SK-N-SH treated with all-trans-retinoic acid at 6 μM for 48 hours (cell line): ENCODE measurements at regions not wholly inside any gene's neighbourhood (a gene's known extent, or its start where the extent isn't known, plus 50 kb on each side); places are given as distances from the start of the nearest gene placed in this dataset.

Source experiments
- ATAC-seq: fragments of 200-7000 bp; cut with Tn5 transposase; 3 replicates; pipeline ENCODE4 v1.9.1; 2020; ENCODE audit warnings: mild to moderate bottlenecking, moderate library complexity
- ARNTL ChIP-seq: fragments of 450-650 bp; formaldehyde crosslinking; IDR thresholded peaks from 2 replicates; pipeline ENCODE4 v1.5.0; 2020; ENCODE audit warnings: low read depth, mild to moderate bottlenecking, moderate library complexity, borderline replicate concordance
- BACH2 ChIP-seq: fragments of 250-450 bp; sonication (Bioruptor Pico); IDR thresholded peaks from 2 replicates; pipeline ENCODE4 v1.9.0; 2021; ENCODE audit warnings: mild to moderate bottlenecking, borderline replicate concordance
- CSDC2 ChIP-seq: fragments of 250-450 bp; sonication (Bioruptor Pico); IDR thresholded peaks from 2 replicates; pipeline ENCODE4 v1.5.0; 2020; ENCODE audit warnings: mild to moderate bottlenecking, moderate library complexity
- ESRRG ChIP-seq: fragments of 250-450 bp; sonication (Bioruptor Pico); IDR thresholded peaks from 2 replicates; pipeline ENCODE4 v1.6.1; 2021; ENCODE audit warnings: mild to moderate bottlenecking
- ISL1 ChIP-seq: fragments of 250-450 bp; sonication (Bioruptor Pico); IDR thresholded peaks from 2 replicates; pipeline ENCODE4 v2.1.2; 2022; ENCODE audit warnings: mild to moderate bottlenecking, moderate library complexity
- OSR1 ChIP-seq: fragments of 250-450 bp; sonication (Bioruptor Pico); IDR thresholded peaks from 2 replicates; pipeline ENCODE4 v1.8.0; 2022; ENCODE audit warnings: moderate library complexity, mild to moderate bottlenecking, inconsistent platforms
- PPARA ChIP-seq: fragments of 250-450 bp; sonication (Bioruptor Pico); IDR thresholded peaks from 2 replicates; pipeline ENCODE4 v1.5.0; 2020; ENCODE audit warnings: mild to moderate bottlenecking, borderline replicate concordance
- RARB ChIP-seq: fragments of 250-450 bp; sonication (Bioruptor Pico); IDR thresholded peaks from 2 replicates; pipeline ENCODE4 v1.8.0; 2021; ENCODE audit warnings: mild to moderate bottlenecking, moderate library complexity
- SNAI2 ChIP-seq: fragments of 250-450 bp; sonication (Bioruptor Pico); IDR thresholded peaks from 2 replicates; pipeline ENCODE4 v1.5.0; 2020; ENCODE audit warnings: mild to moderate bottlenecking, moderate library complexity
- ZC3H10 ChIP-seq: fragments of 250-450 bp; sonication (Bioruptor Pico); IDR thresholded peaks from 2 replicates; pipeline ENCODE4 v1.5.1; 2021; ENCODE audit warnings: mild to moderate bottlenecking, moderate library complexity
- ZFP3 ChIP-seq: fragments of 250-450 bp; sonication (Bioruptor Pico); IDR thresholded peaks from 2 replicates; pipeline ENCODE4 v1.5.0; 2020; ENCODE audit warnings: mild to moderate bottlenecking, moderate library complexity
- ZFP30 ChIP-seq: fragments of 450-650 bp; formaldehyde crosslinking; IDR thresholded peaks from 2 replicates; pipeline ENCODE4 v1.5.0; 2022; ENCODE audit warnings: mild to moderate bottlenecking, moderate library complexity
- ZNF565 ChIP-seq: fragments of 450-650 bp; formaldehyde crosslinking; conservative IDR thresholded peaks from 2 replicates; pipeline ENCODE4 v1.5.0; 2020; ENCODE audit warnings: low read depth, mild to moderate bottlenecking, moderate library complexity
- ZNF70 ChIP-seq: fragments of 450-650 bp; formaldehyde crosslinking; IDR thresholded peaks from 2 replicates; pipeline ENCODE4 v1.5.0; 2020; ENCODE audit warnings: mild to moderate bottlenecking, moderate library complexity
- ZNF8 ChIP-seq: fragments of 450-650 bp; formaldehyde crosslinking; IDR thresholded peaks from 2 replicates; pipeline ENCODE4 v1.5.0; 2020; ENCODE audit warnings: mild to moderate bottlenecking, moderate library complexity
- TF ChIP-seq, protein P1 (sequence below): fragments of 250-450 bp; sonication (Bioruptor Pico); IDR thresholded peaks from 2 replicates; pipeline ENCODE4 v1.8.0; 2021; ENCODE audit warnings: low read depth, mild to moderate bottlenecking, moderate library complexity, borderline replicate concordance
- TF ChIP-seq, protein P2 (sequence below): fragments of 250-450 bp; sonication (Bioruptor Pico); IDR thresholded peaks from 2 replicates; pipeline ENCODE4 v1.5.1; 2021; ENCODE audit warnings: mild to moderate bottlenecking, moderate library complexity
- TF ChIP-seq, protein P3 (sequence below): fragments of 250-450 bp; sonication (Bioruptor Pico); IDR thresholded peaks from 2 replicates; pipeline ENCODE4 v1.5.0; 2020; ENCODE audit warnings: mild to moderate bottlenecking, moderate library complexity
- TF ChIP-seq, protein P4 (sequence below): fragments of 250-450 bp; sonication (Bioruptor Pico); IDR thresholded peaks from 2 replicates; pipeline ENCODE4 v1.8.0; 2020; ENCODE audit warnings: mild to moderate bottlenecking, moderate library complexity, borderline replicate concordance

DNA sequence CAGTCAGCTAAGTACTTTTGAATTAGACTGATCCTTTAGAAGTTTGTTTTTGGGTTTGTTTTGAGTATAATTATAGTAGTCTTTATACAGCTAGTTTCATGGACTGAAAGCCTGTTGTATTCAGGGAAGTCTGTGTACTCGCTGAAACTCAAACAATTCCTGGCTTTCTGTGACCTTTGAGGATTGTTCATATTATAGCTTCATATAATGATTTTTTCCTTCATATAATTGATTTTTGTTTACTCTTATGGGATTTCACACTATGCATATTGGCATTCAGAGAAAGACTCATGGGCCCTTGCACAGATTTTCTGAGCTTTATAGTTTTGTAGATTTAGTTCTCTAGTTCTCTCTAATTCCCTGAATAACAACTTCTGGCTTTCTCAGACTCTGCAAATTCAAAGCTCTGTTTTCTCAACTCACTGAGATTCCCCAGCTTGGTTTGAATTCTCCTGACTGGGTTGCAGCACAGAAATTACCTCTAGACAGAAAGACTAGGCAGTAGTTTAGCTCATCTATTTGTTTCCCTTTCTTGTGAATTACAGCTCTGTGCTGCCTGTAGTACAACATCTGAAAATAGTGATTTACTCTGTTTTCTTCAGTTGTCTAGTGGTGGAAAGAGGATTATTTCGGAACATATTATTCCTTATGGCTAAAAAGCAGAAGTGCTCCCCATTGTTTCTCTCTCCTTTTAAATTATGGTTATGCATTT is 495.9 kb upstream of the CNTNAP5 start:
- TF ChIP-seq ARNTL (no peak), ZNF565 (no peak), ESRRG (CRISPR knock-in tag) (no peak), RARB (CRISPR knock-in tag) (no peak), ZFP30 (CRISPR knock-in tag) (no peak), BACH2 (CRISPR knock-in tag) (no peak), ZNF8 (CRISPR knock-in tag) (no peak), OSR1 (no peak), ZC3H10 (CRISPR knock-in tag) (no peak), CSDC2 (CRISPR knock-in tag) (no peak), ZFP3 (CRISPR knock-in tag) (no peak), SNAI2 (no peak), ZNF70 (CRISPR knock-in tag) (no peak)
- TF ChIP-seq, protein P1, sequence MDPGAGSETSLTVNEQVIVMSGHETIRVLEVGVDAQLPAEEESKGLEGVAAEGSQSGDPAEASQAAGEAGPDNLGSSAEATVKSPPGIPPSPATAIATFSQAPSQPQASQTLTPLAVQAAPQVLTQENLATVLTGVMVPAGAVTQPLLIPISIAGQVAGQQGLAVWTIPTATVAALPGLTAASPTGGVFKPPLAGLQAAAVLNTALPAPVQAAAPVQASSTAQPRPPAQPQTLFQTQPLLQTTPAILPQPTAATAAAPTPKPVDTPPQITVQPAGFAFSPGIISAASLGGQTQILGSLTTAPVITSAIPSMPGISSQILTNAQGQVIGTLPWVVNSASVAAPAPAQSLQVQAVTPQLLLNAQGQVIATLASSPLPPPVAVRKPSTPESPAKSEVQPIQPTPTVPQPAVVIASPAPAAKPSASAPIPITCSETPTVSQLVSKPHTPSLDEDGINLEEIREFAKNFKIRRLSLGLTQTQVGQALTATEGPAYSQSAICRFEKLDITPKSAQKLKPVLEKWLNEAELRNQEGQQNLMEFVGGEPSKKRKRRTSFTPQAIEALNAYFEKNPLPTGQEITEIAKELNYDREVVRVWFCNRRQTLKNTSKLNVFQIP (CRISPR knock-in tag), result no peak
- TF ChIP-seq, protein P2, sequence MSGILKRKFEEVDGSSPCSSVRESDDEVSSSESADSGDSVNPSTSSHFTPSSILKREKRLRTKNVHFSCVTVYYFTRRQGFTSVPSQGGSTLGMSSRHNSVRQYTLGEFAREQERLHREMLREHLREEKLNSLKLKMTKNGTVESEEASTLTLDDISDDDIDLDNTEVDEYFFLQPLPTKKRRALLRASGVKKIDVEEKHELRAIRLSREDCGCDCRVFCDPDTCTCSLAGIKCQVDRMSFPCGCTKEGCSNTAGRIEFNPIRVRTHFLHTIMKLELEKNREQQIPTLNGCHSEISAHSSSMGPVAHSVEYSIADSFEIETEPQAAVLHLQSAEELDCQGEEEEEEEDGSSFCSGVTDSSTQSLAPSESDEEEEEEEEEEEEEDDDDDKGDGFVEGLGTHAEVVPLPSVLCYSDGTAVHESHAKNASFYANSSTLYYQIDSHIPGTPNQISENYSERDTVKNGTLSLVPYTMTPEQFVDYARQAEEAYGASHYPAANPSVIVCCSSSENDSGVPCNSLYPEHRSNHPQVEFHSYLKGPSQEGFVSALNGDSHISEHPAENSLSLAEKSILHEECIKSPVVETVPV (CRISPR knock-in tag), result no peak
- TF ChIP-seq, all 23 proteins: peak for 0
- ATAC-seq, result no peak

DNA sequence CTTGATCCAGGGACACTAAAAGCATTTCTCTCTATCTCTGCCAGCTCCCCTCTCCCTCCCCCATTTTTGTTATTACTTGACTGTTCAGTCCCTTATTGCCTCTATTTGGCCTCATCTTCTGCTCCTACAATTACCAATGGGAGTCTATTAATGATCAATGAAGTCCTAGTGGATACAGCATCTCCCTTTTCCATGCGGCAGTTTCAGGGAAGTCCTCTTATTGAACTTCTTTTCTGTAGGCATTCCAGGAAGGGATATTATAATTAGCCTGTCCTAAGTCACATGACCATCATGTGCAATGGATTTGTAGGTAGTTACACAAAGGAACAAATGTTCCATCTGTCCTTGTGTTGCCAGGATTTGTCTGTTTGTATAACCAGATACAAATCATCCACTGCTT is 495.1 kb upstream of the CNTNAP5 start:
- no peak for ATAC-seq
- TF ChIP-seq SNAI2 (no peak), ZNF70 (CRISPR knock-in tag) (no peak), RARB (CRISPR knock-in tag) (no peak), ZC3H10 (CRISPR knock-in tag) (no peak), ESRRG (CRISPR knock-in tag) (no peak)
- TF ChIP-seq, protein P2 (CRISPR knock-in tag), result no peak

DNA sequence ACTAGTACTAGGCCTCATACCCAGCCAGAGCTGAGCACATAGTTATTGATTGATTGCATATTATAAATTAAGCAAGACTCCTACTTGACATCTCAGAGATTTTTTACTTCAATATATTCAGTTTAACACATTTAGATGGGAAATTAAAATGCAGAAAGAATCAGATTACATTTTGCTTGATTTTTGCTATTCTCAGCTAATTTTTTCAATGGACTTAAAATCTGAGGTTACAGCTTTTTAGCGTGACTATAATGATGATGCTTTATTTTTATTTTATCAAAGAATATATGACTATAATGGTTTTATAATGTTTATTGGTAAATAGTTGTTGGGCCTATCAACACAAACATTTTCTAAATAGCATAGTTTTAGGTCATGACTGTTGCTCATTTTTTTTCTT is 493.0 kb upstream of the CNTNAP5 start:
- TF ChIP-seq, protein P3, sequence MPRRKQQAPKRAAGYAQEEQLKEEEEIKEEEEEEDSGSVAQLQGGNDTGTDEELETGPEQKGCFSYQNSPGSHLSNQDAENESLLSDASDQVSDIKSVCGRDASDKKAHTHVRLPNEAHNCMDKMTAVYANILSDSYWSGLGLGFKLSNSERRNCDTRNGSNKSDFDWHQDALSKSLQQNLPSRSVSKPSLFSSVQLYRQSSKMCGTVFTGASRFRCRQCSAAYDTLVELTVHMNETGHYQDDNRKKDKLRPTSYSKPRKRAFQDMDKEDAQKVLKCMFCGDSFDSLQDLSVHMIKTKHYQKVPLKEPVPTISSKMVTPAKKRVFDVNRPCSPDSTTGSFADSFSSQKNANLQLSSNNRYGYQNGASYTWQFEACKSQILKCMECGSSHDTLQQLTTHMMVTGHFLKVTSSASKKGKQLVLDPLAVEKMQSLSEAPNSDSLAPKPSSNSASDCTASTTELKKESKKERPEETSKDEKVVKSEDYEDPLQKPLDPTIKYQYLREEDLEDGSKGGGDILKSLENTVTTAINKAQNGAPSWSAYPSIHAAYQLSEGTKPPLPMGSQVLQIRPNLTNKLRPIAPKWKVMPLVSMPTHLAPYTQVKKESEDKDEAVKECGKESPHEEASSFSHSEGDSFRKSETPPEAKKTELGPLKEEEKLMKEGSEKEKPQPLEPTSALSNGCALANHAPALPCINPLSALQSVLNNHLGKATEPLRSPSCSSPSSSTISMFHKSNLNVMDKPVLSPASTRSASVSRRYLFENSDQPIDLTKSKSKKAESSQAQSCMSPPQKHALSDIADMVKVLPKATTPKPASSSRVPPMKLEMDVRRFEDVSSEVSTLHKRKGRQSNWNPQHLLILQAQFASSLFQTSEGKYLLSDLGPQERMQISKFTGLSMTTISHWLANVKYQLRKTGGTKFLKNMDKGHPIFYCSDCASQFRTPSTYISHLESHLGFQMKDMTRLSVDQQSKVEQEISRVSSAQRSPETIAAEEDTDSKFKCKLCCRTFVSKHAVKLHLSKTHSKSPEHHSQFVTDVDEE, result no peak
- TF ChIP-seq, all 23 proteins: peak for 0
- no peak for ATAC-seq

DNA sequence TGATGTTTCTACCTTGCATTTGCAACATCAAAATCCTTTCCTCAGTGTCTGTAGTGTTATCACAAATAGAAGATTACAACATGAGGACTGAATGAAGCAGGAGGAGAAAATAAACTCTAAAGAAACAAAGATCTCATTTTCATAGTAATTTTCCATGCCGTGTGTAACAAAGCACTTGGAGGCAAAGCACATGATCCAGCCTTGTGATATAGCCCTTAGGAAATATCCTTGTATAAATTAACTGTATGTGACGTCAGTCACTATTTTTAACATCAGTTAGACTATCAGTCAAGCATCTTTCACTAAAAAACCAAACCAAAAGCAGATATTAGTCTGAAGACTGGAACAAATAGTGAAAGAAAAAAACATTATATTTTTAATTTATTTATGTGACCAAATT is 492.1 kb upstream of the CNTNAP5 start:
- ATAC-seq, result no peak
- TF ChIP-seq ZFP3 (CRISPR knock-in tag) (no peak), ESRRG (CRISPR knock-in tag) (no peak), ZNF70 (CRISPR knock-in tag) (no peak), BACH2 (CRISPR knock-in tag) (no peak), RARB (CRISPR knock-in tag) (no peak), ZNF565 (no peak), PPARA (CRISPR knock-in tag) (no peak), OSR1 (no peak), ISL1 (CRISPR knock-in tag) (no peak)
- TF ChIP-seq, protein P2 (CRISPR knock-in tag), result no peak
- TF ChIP-seq, protein P3, result no peak
- TF ChIP-seq, protein P4, sequence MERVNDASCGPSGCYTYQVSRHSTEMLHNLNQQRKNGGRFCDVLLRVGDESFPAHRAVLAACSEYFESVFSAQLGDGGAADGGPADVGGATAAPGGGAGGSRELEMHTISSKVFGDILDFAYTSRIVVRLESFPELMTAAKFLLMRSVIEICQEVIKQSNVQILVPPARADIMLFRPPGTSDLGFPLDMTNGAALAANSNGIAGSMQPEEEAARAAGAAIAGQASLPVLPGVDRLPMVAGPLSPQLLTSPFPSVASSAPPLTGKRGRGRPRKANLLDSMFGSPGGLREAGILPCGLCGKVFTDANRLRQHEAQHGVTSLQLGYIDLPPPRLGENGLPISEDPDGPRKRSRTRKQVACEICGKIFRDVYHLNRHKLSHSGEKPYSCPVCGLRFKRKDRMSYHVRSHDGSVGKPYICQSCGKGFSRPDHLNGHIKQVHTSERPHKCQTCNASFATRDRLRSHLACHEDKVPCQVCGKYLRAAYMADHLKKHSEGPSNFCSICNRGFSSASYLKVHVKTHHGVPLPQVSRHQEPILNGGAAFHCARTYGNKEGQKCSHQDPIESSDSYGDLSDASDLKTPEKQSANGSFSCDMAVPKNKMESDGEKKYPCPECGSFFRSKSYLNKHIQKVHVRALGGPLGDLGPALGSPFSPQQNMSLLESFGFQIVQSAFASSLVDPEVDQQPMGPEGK, result no peak
